Fibroblast of villous mesenchyme (primary cell): ENCODE measurements at regions not wholly inside any gene's neighbourhood (a gene's known extent, or its start where the extent isn't known, plus 50 kb on each side); places are given as distances from the start of the nearest gene placed in this dataset.

Experiments
- DNase-seq: peaks from one replicate; pipeline ENCODE4 v3.0.0-alpha.2; 2010; ENCODE audit warnings: low read depth
- H3K4me3 ChIP-seq: 2 replicates; pipeline ENCODE4 v1.5.1; 2011; ENCODE audit warnings: low read depth, mild to moderate bottlenecking, low read length
- TF ChIP-seq, protein P1 (sequence below): IDR thresholded peaks from 2 replicates; pipeline ENCODE4 v1.5.1; 2012; ENCODE audit warnings: low read depth, mild to moderate bottlenecking, low read length; ENCODE audit not compliant: insufficient read depth

DNA sequence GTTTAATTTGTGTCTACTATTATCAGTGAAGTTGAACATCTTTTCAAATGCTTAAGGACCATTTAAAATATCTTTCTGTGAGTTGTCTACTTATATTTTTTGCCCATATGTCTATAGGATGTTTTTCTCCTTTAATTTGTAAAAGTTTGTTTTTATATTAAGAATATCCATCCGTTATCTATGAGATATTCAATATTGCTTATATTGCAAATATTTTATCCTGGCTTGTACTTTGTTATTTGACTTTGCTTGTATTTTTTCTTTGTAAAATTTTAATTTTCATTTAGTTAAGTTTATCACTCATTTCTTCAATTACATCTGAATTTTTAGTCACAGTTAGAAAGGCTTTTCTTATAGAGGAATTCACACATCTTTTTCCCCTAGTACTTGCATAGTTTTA lies 117.0 kb upstream of the MLIP start:
- H3K4me3 ChIP-seq = no peak overlapping the region
- TF ChIP-seq, protein P1, sequence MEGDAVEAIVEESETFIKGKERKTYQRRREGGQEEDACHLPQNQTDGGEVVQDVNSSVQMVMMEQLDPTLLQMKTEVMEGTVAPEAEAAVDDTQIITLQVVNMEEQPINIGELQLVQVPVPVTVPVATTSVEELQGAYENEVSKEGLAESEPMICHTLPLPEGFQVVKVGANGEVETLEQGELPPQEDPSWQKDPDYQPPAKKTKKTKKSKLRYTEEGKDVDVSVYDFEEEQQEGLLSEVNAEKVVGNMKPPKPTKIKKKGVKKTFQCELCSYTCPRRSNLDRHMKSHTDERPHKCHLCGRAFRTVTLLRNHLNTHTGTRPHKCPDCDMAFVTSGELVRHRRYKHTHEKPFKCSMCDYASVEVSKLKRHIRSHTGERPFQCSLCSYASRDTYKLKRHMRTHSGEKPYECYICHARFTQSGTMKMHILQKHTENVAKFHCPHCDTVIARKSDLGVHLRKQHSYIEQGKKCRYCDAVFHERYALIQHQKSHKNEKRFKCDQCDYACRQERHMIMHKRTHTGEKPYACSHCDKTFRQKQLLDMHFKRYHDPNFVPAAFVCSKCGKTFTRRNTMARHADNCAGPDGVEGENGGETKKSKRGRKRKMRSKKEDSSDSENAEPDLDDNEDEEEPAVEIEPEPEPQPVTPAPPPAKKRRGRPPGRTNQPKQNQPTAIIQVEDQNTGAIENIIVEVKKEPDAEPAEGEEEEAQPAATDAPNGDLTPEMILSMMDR = no peak
- no peak for DNase-seq

DNA sequence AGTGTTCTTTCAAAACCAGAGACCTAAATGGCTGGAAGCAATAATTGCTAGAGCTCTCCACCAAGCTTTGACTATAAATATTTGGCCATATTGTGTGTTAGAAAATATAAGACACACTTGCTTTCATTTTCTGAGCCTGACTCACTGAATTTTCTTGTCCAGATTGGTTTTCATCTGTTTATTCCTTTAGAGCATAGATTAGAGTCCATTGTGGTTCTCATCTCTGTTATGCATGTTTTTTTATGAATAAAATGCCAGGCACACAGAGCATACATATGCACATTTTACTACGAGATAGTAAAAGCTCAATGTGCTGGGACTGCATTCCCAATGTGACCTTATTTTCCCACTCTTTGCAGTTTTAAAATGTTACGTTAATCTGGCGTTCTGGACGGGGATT lies 115.3 kb upstream of the MLIP start:
- TF ChIP-seq, protein P1 = no peak
- DNase-seq = no peak
- H3K4me3 ChIP-seq = no peak overlapping the region

DNA sequence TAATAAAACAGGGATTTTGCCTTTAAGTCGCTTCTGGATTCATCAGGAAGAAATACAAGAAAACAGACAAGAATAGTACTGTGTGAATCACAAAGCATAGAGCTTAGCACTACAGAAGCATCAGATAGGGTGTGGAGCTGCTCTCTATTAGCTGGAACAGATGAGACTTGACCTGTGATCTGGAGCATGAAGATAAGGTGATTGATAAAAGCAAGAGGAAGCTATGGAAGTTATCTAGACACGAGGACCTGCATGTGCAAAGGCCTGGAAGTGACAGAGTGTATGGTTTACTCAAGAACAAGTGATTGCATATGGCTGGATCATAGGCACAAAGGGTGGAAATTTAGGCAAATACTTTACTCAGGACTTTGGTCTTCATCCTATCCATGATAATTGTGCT lies 112.9 kb upstream of the MLIP start:
- H3K4me3 ChIP-seq = no peak overlapping the region
- no peak for DNase-seq
- TF ChIP-seq, protein P1 = no peak

DNA sequence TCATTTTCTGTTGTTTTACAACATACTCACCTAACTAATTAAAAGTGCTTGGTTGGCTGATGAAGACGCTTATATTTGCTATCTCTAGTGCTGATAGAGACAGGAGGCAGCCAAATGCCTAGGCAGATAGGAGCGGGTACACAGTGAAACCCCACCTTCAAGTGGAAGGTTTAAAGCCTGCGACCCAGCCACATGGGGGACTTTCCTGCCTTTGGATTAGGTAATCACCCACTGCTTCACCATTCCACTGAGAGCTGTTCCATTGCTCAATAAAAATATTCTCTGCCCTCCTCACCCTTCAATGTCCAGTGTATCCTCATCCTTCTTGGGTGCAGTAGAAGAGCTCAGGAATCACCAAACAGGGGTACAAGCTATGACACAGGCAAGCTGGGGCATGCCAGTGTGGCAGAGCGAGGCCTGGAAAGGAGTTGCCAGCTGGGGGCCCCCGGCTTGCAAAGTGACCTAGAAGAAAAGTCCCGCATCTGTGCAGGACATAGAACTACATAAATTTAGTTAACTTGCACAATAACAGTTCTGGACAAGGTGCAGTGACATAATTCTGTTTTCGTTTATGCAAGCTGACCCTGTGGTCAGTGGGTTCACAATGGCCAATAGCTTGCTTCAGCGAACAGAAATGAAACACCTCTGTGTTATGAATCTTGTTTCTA lies 112.0 kb upstream of the MLIP start:
- no peak for DNase-seq
- H3K4me3 ChIP-seq = no peak overlapping the region
- TF ChIP-seq, protein P1 = no peak

DNA sequence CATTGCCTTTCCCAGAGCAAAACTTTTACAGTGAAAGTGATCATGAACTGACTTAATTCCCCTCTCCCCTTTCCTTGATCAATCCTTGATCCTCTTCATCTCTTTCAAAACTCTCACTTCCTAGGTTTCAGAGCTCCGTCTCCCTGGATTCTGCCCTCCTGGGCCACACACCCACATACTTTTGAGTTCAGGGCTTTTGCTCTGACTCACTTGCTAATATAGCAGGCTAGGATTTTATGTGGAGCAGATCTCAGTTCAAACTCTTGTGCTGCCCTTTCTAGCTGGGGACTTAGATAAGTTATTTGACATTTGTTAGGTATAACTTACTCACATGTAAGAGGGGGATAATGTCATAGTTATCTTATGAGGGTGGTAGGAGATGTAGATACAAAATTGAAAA lies 109.1 kb upstream of the MLIP start:
- no peak for DNase-seq
- TF ChIP-seq, protein P1 = no peak
- no peak overlapping the region for H3K4me3 ChIP-seq

DNA sequence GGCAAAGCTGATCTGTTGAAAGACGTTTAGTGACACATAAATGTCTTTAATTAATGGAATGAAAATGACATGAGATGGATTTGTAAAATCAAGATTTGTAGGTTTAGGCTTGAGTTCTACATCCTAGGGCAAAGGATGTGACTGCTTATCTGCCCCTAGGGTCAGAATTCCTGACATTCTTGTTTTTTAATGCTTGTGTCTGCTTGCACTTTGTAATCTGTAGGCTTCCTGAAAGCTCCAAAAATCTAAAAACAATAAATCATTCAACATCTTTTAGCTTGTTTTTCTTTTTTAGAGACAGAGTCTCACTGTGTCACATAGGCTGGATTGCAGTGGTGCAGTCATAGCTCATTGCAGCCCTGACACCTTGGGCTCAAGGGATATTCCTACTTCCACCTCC lies 107.9 kb upstream of the MLIP start:
- TF ChIP-seq, protein P1 = no peak
- H3K4me3 ChIP-seq = no peak overlapping the region
- DNase-seq = no peak

DNA sequence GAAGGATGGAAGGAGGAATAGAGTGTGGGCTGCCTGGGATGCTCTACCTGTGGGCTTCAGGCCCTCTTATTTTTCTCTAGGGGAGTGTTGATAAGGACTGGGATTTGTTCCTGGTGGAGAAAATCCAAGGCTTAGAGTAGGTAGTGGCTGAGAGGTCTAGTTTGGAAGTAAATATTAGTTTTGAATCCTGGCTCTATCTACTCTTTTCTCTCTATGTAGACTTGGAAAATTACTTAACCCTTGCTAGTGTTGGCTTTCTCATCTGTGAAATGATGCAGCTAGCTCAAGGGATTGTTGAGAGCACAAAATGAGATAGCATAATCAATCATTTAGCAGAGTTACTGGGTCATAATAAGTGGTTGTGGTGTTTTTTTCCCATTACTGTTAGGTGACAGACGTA lies 102.7 kb upstream of the MLIP start:
- TF ChIP-seq, protein P1 = no peak
- no peak for DNase-seq

More for the DNA sequence above, 102.7 kb upstream of the MLIP start:
- no peak overlapping the region for H3K4me3 ChIP-seq
